IPS-18a (cell line): ENCODE measurements at regions not wholly inside any gene's neighbourhood (a gene's known extent, or its start where the extent isn't known, plus 50 kb on each side); places are given as distances from the start of the nearest gene placed in this dataset.

Source experiments
- H3K27ac ChIP-seq: one replicate; pipeline ENCODE4 v1.5.1; 2013; ENCODE audit warnings: low read length
- H3K27me3 ChIP-seq: one replicate; pipeline ENCODE4 v1.6.1; 2013; ENCODE audit warnings: mild to moderate bottlenecking, low read length; ENCODE audit not compliant: control insufficient read depth, insufficient read depth
- H3K36me3 ChIP-seq: one replicate; pipeline ENCODE4 v1.6.1; 2013; ENCODE audit warnings: low read depth, low read length; ENCODE audit not compliant: control insufficient read depth
- H3K4me1 ChIP-seq: one replicate; pipeline ENCODE4 v1.6.1; 2013; ENCODE audit warnings: low read depth, low read length; ENCODE audit not compliant: control insufficient read depth
- H3K4me3 ChIP-seq: one replicate; pipeline ENCODE4 v1.5.1; 2013; ENCODE audit warnings: low read length
- H3K9ac ChIP-seq: one replicate; pipeline ENCODE4 v1.6.1; 2013; ENCODE audit warnings: mild to moderate bottlenecking, low read length, moderate library complexity
- H3K9me3 ChIP-seq: one replicate; pipeline ENCODE4 v1.6.1; 2013; ENCODE audit warnings: low read depth, low read length; ENCODE audit not compliant: control insufficient read depth

DNA sequence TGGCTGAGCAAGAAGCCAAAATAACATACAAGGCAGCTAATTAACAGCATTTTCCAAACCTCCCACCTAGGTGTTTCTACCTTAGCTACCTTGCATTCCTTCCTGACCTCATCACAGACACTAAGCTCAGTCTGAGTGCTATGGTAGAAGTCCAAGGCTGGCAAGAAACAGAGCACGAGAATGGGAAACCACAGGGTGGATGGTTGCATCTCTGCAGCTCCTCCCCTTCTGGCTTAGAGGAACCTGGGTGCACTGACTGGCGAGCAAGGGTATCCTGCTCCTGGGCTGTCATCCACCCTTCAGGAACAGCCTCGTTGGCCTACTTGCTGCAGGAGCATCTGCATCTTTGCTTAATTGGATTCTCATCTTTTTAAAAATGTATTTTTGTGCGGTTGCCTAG lies 73.1 kb upstream of the KIRREL3 start:
- Histone ChIP-seq H3K27me3 (no peaks in the 10 kb centered on the region), H3K9me3 (no peaks in the 10 kb centered on the region), H3K36me3 (no peaks in the 10 kb centered on the region), H3K27ac (no peak overlapping the region), H3K9ac (no peak overlapping the region), H3K4me3 (no peak overlapping the region), H3K4me1 (no peaks in the 10 kb centered on the region)

DNA sequence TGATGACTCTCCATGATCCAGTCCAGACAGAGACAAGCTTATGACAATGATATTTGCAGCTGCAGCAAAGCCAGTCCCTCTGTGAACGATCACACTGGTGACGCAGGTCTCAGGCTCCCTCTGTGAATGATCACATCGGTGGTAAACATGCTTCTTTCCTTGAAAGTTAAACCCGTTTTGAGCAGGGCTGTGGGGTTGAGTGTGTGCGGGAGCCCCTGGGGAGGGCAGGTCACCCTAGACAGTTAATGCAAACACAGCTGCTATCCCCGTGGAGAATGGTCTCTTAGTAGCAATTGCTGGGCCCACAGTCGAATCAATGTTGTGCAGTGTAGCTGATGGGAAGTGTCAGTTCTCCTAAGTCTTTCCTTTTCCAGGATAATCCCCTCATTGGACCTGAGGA lies 71.0 kb upstream of the KIRREL3 start:
- no peak overlapping the region for H3K4me3 ChIP-seq
- H3K27me3 ChIP-seq: no peaks in the 10 kb centered on the region
- H3K36me3 ChIP-seq: no peaks in the 10 kb centered on the region
- no peak overlapping the region for H3K27ac ChIP-seq
- no peaks in the 10 kb centered on the region for H3K9me3 ChIP-seq
- H3K4me1 ChIP-seq: no peaks in the 10 kb centered on the region
- H3K9ac ChIP-seq: no peak overlapping the region

DNA sequence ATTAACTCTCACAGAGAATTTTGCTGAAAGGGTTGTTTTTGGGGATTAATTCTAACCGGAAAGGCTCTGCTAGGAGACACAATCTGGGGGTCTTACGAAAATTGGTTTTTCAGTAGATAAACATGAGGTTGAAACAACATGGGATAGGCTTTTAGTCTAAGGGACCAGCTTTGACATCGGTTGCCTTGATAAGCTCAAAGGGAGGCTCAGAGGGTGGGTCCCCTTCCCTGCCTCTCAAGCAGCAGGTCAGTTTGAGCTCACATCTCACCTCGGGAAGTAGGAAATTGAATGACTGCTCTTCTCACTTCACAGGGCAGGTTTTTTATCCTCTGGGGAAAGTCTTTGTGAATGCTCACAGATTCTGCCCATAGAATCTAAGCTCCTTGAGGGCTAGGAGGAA lies 70.2 kb upstream of the KIRREL3 start:
- H3K36me3 ChIP-seq: no peaks in the 10 kb centered on the region
- H3K4me3 ChIP-seq: no peak overlapping the region
- no peak overlapping the region for H3K9ac ChIP-seq
- no peak overlapping the region for H3K27ac ChIP-seq
- no peaks in the 10 kb centered on the region for H3K4me1 ChIP-seq
- no peaks in the 10 kb centered on the region for H3K27me3 ChIP-seq
- H3K9me3 ChIP-seq: no peaks in the 10 kb centered on the region

DNA sequence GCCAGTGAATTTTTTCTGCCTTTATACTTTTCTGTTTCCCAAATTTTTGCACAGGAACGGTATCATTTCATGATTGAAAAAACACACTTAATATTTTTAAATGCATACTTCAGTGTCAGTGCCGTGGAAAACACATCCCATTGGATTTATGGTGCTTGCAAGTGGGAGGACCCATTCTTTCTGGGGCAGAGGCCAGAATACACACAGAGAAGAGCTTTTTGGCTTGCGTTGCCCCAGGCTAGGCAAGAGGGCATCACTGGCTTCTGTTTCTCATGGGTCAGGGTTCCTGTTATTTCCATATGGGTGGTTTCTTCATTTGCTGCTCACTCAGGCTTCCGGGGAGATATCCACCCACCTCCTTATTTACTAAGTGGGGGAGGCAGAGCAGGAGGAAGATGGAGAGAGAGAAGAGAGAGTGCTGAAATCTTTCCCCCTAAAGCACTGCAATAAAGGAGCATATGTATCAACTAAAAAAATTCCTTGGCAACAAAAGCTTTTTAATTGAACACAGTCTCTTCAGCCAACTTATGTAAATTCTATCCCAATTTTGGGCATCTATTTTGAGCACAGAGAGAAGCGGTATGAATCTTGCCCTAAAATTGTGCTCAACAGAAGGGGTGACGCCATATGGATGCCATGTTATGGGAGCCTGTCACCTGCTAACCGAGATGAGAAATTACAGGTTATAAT lies 66.0 kb upstream of the KIRREL3 start:
- Histone ChIP-seq H3K36me3 (no peaks in the 10 kb centered on the region), H3K4me3 (no peak overlapping the region), H3K9me3 (no peaks in the 10 kb centered on the region)

DNA sequence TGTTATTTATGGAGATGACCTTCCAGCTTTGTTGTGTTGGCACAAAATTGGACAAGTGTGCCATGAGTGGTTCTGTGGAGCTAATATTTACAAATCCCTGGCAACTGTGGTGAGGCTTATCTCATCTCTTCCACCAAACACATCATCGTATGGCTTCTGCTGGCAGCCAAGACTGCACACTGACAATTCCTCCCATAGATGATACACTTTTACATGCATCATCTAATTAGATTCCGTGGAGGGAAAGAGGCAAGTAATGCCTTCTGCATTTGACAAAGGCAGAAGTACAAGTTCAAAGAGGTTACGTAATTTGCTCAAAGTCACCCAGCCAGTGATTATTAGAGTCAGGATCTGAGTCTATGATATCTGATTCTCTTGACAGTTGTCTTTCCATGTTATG lies 62.7 kb upstream of the KIRREL3 start:
- no peaks in the 10 kb centered on the region for H3K9me3 ChIP-seq
- no peaks in the 10 kb centered on the region for H3K36me3 ChIP-seq
- no peaks in the 10 kb centered on the region for H3K27me3 ChIP-seq
- no peak overlapping the region for H3K27ac ChIP-seq
- H3K9ac ChIP-seq: no peak overlapping the region
- peaks cover 4% of the 10 kb centered on the region for H3K4me1 ChIP-seq
- no peak overlapping the region for H3K4me3 ChIP-seq

More for the DNA sequence above, 66.0 kb upstream of the KIRREL3 start:
- Histone ChIP-seq H3K27me3 (no peaks in the 10 kb centered on the region), H3K4me1 (no peaks in the 10 kb centered on the region), H3K27ac (no peak overlapping the region), H3K9ac (no peak overlapping the region)

DNA sequence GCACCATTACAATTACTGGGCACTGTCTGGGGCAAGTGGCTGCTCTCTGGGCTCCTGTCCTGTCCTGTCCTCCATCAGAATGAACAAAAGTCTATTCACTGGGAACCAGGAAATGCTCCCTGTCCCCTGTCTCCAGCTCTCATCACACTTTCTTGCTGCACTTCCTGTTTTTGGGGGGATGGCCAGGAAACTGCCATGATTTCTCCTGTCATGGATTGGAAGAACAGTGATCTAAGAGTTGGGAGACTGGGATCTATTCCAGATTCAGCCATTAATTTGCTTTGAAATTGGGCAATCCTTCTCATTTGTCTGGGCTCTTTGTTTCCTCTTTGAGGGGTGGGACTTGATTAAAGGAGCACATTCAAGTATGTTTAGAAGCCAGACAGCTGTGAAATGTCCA lies 61.4 kb upstream of the KIRREL3 start:
- Histone ChIP-seq H3K27ac (no peak overlapping the region), H3K27me3 (no peaks in the 10 kb centered on the region), H3K9ac (no peak overlapping the region), H3K4me3 (no peak overlapping the region), H3K4me1 (peaks cover 6% of the 10 kb centered on the region), H3K36me3 (no peaks in the 10 kb centered on the region), H3K9me3 (no peaks in the 10 kb centered on the region)

DNA sequence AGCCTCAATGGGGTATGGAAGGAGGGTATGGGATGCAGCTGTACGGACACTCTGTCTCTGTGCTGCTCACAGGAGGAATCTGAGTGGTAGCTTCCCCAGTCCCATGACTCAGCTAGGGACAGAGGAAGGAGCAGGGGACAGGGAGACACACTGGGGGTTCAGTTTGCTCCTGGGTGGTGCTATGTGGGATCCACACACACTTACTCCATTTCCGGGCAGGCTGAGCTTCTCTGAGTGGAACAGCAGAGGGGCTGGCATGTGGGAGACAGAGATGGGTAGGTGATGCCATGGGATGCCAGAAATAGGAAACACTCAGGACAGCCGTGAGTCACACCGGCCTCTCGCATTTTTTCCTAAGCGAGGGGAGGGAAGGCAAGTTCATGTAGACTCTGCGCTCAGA lies 59.2 kb upstream of the KIRREL3 start:
- Histone ChIP-seq H3K9ac (no peak overlapping the region), H3K9me3 (no peaks in the 10 kb centered on the region), H3K36me3 (no peaks in the 10 kb centered on the region), H3K4me3 (no peak overlapping the region), H3K4me1 (peaks cover 6% of the 10 kb centered on the region), H3K27me3 (no peaks in the 10 kb centered on the region), H3K27ac (no peak overlapping the region)

DNA sequence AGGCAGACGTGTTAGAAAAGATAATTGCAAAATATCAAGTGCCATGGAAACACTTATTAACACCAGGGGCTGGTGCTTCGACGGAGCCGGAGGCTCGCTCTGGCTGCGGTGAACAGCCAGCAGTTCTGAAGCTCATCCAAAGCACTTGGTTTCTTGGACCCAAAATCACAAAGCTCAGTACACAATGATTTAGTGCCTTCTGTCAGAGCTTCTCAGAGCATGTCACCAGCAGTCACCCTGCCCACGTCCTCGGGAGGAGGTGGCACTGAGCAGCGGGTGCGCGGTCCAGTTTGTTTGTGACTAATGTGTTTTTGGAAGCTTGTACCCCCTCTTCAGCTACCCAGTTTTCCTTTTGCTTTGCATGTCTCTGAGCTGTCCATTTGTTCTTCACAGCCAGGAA lies 58.7 kb upstream of the KIRREL3 start:
- H3K9ac ChIP-seq: no peak overlapping the region
- no peaks in the 10 kb centered on the region for H3K27me3 ChIP-seq
- peaks cover 6% of the 10 kb centered on the region for H3K4me1 ChIP-seq
- no peaks in the 10 kb centered on the region for H3K36me3 ChIP-seq
- H3K9me3 ChIP-seq: no peaks in the 10 kb centered on the region
- H3K27ac ChIP-seq: no peak overlapping the region
- no peak overlapping the region for H3K4me3 ChIP-seq

DNA sequence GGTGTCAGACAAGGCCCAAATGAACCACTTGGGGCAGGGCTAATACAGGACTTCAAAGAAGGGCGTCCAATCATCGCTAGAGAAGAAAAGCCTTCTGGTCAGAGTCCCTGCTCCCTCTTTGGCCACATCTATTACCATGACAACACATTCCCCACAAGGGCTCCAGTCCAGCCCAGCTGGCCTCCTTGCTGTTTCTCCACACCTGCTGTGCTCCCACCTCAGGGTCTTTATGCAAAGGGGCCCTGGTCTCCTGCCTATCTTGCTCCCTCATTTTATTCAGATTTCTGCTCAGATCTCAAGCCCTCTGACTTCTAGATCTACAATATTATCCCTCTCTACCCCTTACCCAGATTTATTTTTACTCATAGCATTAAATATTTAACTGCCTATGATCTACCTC lies 58.0 kb upstream of the KIRREL3 start:
- Histone ChIP-seq H3K27ac (no peak overlapping the region), H3K9me3 (no peaks in the 10 kb centered on the region), H3K4me1 (peaks cover 6% of the 10 kb centered on the region), H3K27me3 (no peaks in the 10 kb centered on the region), H3K4me3 (no peak overlapping the region), H3K9ac (no peak overlapping the region), H3K36me3 (no peaks in the 10 kb centered on the region)

DNA sequence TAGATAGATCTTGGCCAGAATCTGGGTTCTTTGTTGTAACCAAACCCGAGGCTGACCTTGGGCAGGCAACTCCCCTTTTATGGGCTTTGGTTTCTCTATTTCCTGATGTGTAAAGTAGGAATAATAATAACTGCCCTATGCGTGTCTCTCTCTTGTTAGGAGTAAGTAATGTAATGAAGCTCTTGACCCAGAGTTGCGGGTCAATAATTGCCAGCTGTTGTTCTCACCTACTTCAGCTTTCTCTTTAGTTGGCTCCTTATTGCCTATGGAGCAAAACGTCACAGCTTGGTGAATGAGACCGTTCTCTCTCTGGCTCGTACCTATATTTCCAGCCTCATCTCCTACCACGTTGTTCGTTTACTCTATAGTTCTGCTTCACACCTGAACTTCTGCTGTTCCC lies 56.6 kb upstream of the KIRREL3 start:
- no peaks in the 10 kb centered on the region for H3K27me3 ChIP-seq
- no peak overlapping the region for H3K27ac ChIP-seq
- no peak overlapping the region for H3K4me3 ChIP-seq
- no peaks in the 10 kb centered on the region for H3K36me3 ChIP-seq
- H3K9ac ChIP-seq: no peak overlapping the region
- no peaks in the 10 kb centered on the region for H3K9me3 ChIP-seq
- H3K4me1 ChIP-seq: peaks cover 12% of the 10 kb centered on the region

DNA sequence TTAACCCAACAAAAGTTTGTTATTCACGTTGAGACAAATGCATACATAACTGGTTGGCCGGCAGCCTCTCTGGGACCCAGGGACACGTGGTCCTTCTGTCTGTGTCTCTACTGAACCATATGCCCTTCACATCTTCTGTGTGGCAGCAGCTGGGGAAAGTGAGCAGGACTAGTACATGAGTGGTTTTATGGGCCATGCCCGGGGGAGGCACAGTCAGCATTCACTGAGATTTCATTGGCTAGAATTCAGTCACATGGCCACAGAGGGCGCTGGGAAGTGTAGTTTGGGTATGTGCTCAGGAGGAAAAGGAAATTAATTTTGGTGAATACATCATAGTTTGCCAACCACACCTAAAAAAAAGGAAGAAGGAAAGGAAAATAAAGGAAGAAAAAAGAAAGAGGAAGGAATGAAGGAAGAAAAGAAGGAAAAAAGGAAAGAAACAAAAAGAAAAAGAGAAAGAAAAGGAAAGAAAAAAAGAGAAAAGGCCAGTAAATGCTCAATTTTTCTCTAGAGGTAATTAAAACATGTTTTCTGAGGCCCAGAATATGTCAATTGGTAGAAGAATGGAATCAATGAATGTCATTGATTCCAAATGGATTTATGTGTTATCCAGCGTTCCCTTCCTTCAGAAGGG lies 55.9 kb upstream of the KIRREL3 start:
- Histone ChIP-seq H3K4me3 (no peak overlapping the region), H3K36me3 (no peaks in the 10 kb centered on the region), H3K9me3 (no peaks in the 10 kb centered on the region), H3K27me3 (no peaks in the 10 kb centered on the region), H3K27ac (no peak overlapping the region), H3K4me1 (peaks cover 16% of the 10 kb centered on the region), H3K9ac (no peak overlapping the region)

DNA sequence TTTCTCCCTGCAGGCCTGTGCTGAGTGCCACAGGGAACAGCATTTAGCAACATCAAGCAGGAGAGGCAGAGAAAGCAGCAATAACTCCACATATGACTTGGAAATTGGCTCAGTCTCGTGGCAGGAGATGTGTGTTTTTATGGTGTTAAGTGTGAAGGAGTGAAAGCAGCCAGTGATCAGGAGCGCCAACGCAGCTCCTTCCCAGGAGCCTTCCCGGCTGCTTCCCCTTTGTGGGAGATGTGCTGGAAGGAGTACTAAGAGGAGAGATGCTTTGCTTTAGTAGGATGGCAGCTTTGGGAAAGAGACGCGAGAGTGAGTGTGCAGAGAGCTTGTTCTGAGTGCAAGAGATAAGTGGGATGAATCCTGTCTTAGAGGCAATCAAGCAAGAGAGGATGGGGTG lies 54.7 kb upstream of the KIRREL3 start:
- Histone ChIP-seq H3K9ac (no peak overlapping the region), H3K4me1 (peaks cover 16% of the 10 kb centered on the region), H3K27me3 (no peaks in the 10 kb centered on the region), H3K27ac (no peak overlapping the region), H3K9me3 (no peaks in the 10 kb centered on the region), H3K36me3 (no peaks in the 10 kb centered on the region), H3K4me3 (no peak overlapping the region)
